ENCODE measurements at regions not wholly inside any gene's neighbourhood (a gene's known extent, or its start where the extent isn't known, plus 50 kb on each side); places are given as distances from the start of the nearest gene placed in this dataset.

GRCh38 chr14:85054178-85054577 is 475.8 kb upstream of the FLRT2 start:
- no peaks in the 10 kb centered on the region for H3K27me3 ChIP-seq
- H3K27ac ChIP-seq = no peak overlapping the region
- DNase-seq = no peak
- no peaks in the 10 kb centered on the region for H3K36me3 ChIP-seq
- TF ChIP-seq, protein P1, sequence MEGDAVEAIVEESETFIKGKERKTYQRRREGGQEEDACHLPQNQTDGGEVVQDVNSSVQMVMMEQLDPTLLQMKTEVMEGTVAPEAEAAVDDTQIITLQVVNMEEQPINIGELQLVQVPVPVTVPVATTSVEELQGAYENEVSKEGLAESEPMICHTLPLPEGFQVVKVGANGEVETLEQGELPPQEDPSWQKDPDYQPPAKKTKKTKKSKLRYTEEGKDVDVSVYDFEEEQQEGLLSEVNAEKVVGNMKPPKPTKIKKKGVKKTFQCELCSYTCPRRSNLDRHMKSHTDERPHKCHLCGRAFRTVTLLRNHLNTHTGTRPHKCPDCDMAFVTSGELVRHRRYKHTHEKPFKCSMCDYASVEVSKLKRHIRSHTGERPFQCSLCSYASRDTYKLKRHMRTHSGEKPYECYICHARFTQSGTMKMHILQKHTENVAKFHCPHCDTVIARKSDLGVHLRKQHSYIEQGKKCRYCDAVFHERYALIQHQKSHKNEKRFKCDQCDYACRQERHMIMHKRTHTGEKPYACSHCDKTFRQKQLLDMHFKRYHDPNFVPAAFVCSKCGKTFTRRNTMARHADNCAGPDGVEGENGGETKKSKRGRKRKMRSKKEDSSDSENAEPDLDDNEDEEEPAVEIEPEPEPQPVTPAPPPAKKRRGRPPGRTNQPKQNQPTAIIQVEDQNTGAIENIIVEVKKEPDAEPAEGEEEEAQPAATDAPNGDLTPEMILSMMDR (IDR thresholded peaks at IDR 0.05) = no peak
- no peak overlapping the region for H3K4me3 ChIP-seq
- no peaks in the 10 kb centered on the region for H3K4me1 ChIP-seq
- no peaks in the 10 kb centered on the region for H3K9me3 ChIP-seq
- intact Hi-C loops (cut with DNase I) = no loop called here
- H3K9ac ChIP-seq (ENCODE audit: low read depth in 2 of 2, low read length in 2 of 2) = no peak overlapping the region

GRCh38 chr14:85056267-85056666 is 473.7 kb upstream of the FLRT2 start:
- H3K9ac ChIP-seq (ENCODE audit: low read depth in 2 of 2, low read length in 2 of 2) = no peak overlapping the region
- no peaks in the 10 kb centered on the region for H3K27me3 ChIP-seq
- no peak for DNase-seq
- H3K27ac ChIP-seq = no peak overlapping the region
- TF ChIP-seq, protein P1 (IDR thresholded peaks at IDR 0.05) = no peak
- intact Hi-C loops (cut with DNase I) = no loop called here
- no peaks in the 10 kb centered on the region for H3K4me1 ChIP-seq
- H3K4me3 ChIP-seq = no peak overlapping the region
- no peaks in the 10 kb centered on the region for H3K9me3 ChIP-seq
- no peaks in the 10 kb centered on the region for H3K36me3 ChIP-seq

GRCh38 chr14:85057221-85057620 is 472.7 kb upstream of the FLRT2 start:
- H3K27ac ChIP-seq = no peak overlapping the region
- no peak overlapping the region for H3K9ac ChIP-seq (ENCODE audit: low read depth in 2 of 2, low read length in 2 of 2)
- no peaks in the 10 kb centered on the region for H3K9me3 ChIP-seq
- no peak overlapping the region for H3K4me3 ChIP-seq
- H3K36me3 ChIP-seq = no peaks in the 10 kb centered on the region
- H3K4me1 ChIP-seq = no peaks in the 10 kb centered on the region
- H3K27me3 ChIP-seq = no peaks in the 10 kb centered on the region
- TF ChIP-seq, protein P1 (IDR thresholded peaks at IDR 0.05) = no peak
- intact Hi-C loops (cut with DNase I) = no loop called here
- no peak for DNase-seq

GRCh38 chr14:85058150-85058549 is 471.8 kb upstream of the FLRT2 start:
- Histone ChIP-seq H3K36me3 (no peaks in the 10 kb centered on the region), H3K9me3 (no peaks in the 10 kb centered on the region), H3K27me3 (no peaks in the 10 kb centered on the region), H3K27ac (no peak overlapping the region), H3K4me1 (no peaks in the 10 kb centered on the region), H3K4me3 (no peak overlapping the region), H3K9ac (ENCODE audit: low read depth in 2 of 2, low read length in 2 of 2) (no peak overlapping the region)
- TF ChIP-seq, protein P1 (IDR thresholded peaks at IDR 0.05) = no peak
- intact Hi-C loops (cut with DNase I) = no loop called here
- no peak for DNase-seq

GRCh38 chr14:85060121-85060520 is 469.8 kb upstream of the FLRT2 start:
- TF ChIP-seq, protein P1 (IDR thresholded peaks at IDR 0.05) = no peak
- intact Hi-C loops (cut with DNase I) = no loop called here
- H3K9ac ChIP-seq (ENCODE audit: low read depth in 2 of 2, low read length in 2 of 2) = no peak overlapping the region
- no peaks in the 10 kb centered on the region for H3K36me3 ChIP-seq
- H3K27me3 ChIP-seq = no peaks in the 10 kb centered on the region
- H3K4me1 ChIP-seq = no peaks in the 10 kb centered on the region
- no peak overlapping the region for H3K4me3 ChIP-seq
- no peak overlapping the region for H3K27ac ChIP-seq
- no peak for DNase-seq
- H3K9me3 ChIP-seq = no peaks in the 10 kb centered on the region

GRCh38 chr14:85061256-85061655 is 468.7 kb upstream of the FLRT2 start:
- TF ChIP-seq, protein P1 (IDR thresholded peaks at IDR 0.05) = no peak

More at GRCh38 chr14:85061256-85061655, 468.7 kb upstream of the FLRT2 start:
- Histone ChIP-seq H3K9me3 (no peaks in the 10 kb centered on the region), H3K9ac (ENCODE audit: low read depth in 2 of 2, low read length in 2 of 2) (no peak overlapping the region), H3K27ac (no peak overlapping the region), H3K36me3 (no peaks in the 10 kb centered on the region), H3K4me3 (no peak overlapping the region), H3K4me1 (no peaks in the 10 kb centered on the region), H3K27me3 (no peaks in the 10 kb centered on the region)
- intact Hi-C loops (cut with DNase I) = no loop called here
- no peak for DNase-seq
